SK-N-SH (cell line): ENCODE measurements at regions not wholly inside any gene's neighbourhood (a gene's known extent, or its start where the extent isn't known, plus 50 kb on each side); places are given as distances from the start of the nearest gene placed in this dataset.
A peak's percentile ranks its signal among the peaks of the same experiment; 100 is the strongest.

Experiments
- CTCF ChIA-PET: fragments of 300-600, 350-600 bp; formaldehyde crosslinking; extraction: SDS; loops from one replicate; lab custom pipeline; 2021; lab: Yijun Ruan, JAX
- POLR2A ChIA-PET: fragments of 350-600 bp; sonication (Branson Sonifier 250); formaldehyde crosslinking; extraction: SDS; loops from one replicate; lab custom pipeline; 2020; ENCODE audit warnings: antibody characterized with exemption, inconsistent platforms; lab: Yijun Ruan, JAX
- DNase-seq: peaks from one replicate; pipeline ENCODE4 v3.0.0; 2012
- H2AFZ ChIP-seq: fragments of 200-600 bp; sonication (generic); 2 replicates; pipeline ENCODE4 v1.8.1; 2016; ENCODE audit warnings: antibody characterized with exemption, mild to moderate bottlenecking, low read depth
- H3F3A ChIP-seq: fragments of 200-600 bp; sonication (generic); replicated peaks from 2 replicates; pipeline ENCODE3; 2016; ENCODE audit warnings: antibody characterized with exemption, mild to moderate bottlenecking; ENCODE audit not compliant: insufficient read depth
- H3K27ac ChIP-seq, 2 experiments: fragments of 200-500 bp in 1 of 2; fragments of 200-600 bp in 1 of 2; sonication (Bioruptor generic) in 1 of 2; sonication (generic), shearing (Covaris generic) in 1 of 2; 2 replicates each; pipeline versions ENCODE4 v1.5.1 to v1.6.1; 2014 to 2016; ENCODE audit warnings: low read depth in 2 of 2, inconsistent platforms in 1 of 2, low read length in 1 of 2, mild to moderate bottlenecking in 1 of 2, mixed read lengths in 1 of 2
- H3K27me3 ChIP-seq: fragments of 200-600 bp; sonication (generic), shearing (Covaris generic); 2 replicates; pipeline ENCODE4 v1.6.1; 2016; ENCODE audit warnings: mixed run types; ENCODE audit not compliant: insufficient read depth
- H3K36me3 ChIP-seq, 2 experiments: fragments of 200-500 bp in 1 of 2; fragments of 200-600 bp in 1 of 2; sonication (Bioruptor generic) in 1 of 2; sonication (generic) in 1 of 2; replicated peaks in 1 of 2; 2 replicates each; pipeline versions ENCODE3 to v1.5.1; 2014 to 2016; ENCODE audit warnings: low read length in 1 of 2, mild to moderate bottlenecking in 1 of 2; ENCODE audit not compliant: insufficient read depth in 2 of 2, control insufficient read depth in 1 of 2
- H3K4me1 ChIP-seq, 2 experiments: fragments of 200-500 bp in 1 of 2; fragments of 200-600 bp in 1 of 2; sonication (Bioruptor generic) in 1 of 2; sonication (generic), shearing (Covaris generic) in 1 of 2; 2 replicates each; pipeline versions ENCODE4 v1.5.1 to v1.6.1; 2014 to 2016; ENCODE audit warnings: low read depth in 1 of 2, low read length in 1 of 2, mixed run types in 1 of 2; ENCODE audit not compliant: insufficient read depth in 2 of 2, control insufficient read depth in 1 of 2
- H3K4me2 ChIP-seq: fragments of 200-600 bp; sonication (generic), shearing (Covaris generic); 2 replicates; pipeline ENCODE4 v1.6.1; 2017; ENCODE audit warnings: mixed run types
- H3K4me3 ChIP-seq, 2 experiments: fragments of 200-500 bp in 1 of 2; fragments of 200-600 bp in 1 of 2; sonication (Bioruptor generic) in 1 of 2; sonication (generic), shearing (Covaris generic) in 1 of 2; 2 replicates each; pipeline versions ENCODE4 v1.5.1 to v1.8.1; 2014 to 2016; ENCODE audit warnings: low read depth in 2 of 2, inconsistent platforms in 1 of 2, low read length in 1 of 2, mild to moderate bottlenecking in 1 of 2, mixed read lengths in 1 of 2, moderate library complexity in 1 of 2
- H3K79me2 ChIP-seq: fragments of 200-600 bp; sonication (generic); 2 replicates; pipeline ENCODE4 v1.8.1; 2017; ENCODE audit warnings: mild to moderate bottlenecking; ENCODE audit not compliant: insufficient read depth
- H3K9ac ChIP-seq: fragments of 200-600 bp; sonication (generic); 2 replicates; pipeline ENCODE4 v1.6.1; 2017; ENCODE audit warnings: mixed run types
- H3K9me2 ChIP-seq: fragments of 200-600 bp; sonication (generic); 2 replicates; pipeline ENCODE4 v1.6.1; 2017; ENCODE audit warnings: mixed run types
- H3K9me3 ChIP-seq: fragments of 200-600 bp; sonication (generic); 2 replicates; pipeline ENCODE4 v1.6.1; 2017; ENCODE audit warnings: mixed run types, mild to moderate bottlenecking, moderate library complexity
- H4K20me1 ChIP-seq: fragments of 200-600 bp; sonication (generic); 2 replicates; pipeline ENCODE4 v1.6.1; 2017; ENCODE audit warnings: mild to moderate bottlenecking, mixed run types; ENCODE audit not compliant: insufficient read depth
- FOSL2 ChIP-seq: IDR thresholded peaks from 2 replicates; pipeline ENCODE4 v1.4.0; 2012; ENCODE audit warnings: low read depth, mild to moderate bottlenecking, moderate library complexity, borderline replicate concordance
- GATA2 ChIP-seq: sonication (generic); formaldehyde crosslinking; IDR thresholded peaks from 2 replicates; pipeline ENCODE4 v1.5.0; 2020; ENCODE audit warnings: mild to moderate bottlenecking, missing genetic modification reagents
- MXI1 ChIP-seq: IDR thresholded peaks from 2 replicates; pipeline ENCODE4 v1.6.1; 2012; ENCODE audit warnings: mild to moderate bottlenecking, low read depth, low read length, improper control_type of control experiment
- POLR2AphosphoS5 ChIP-seq: IDR thresholded peaks from 2 replicates; pipeline ENCODE4 v1.6.1; 2012; ENCODE audit warnings: low read depth, low read length
- RCOR1 ChIP-seq: fragments of 150-350 bp; IDR thresholded peaks from 2 replicates; pipeline ENCODE4 v1.6.1; 2017; ENCODE audit warnings: antibody characterized with exemption, low read length
- REST ChIP-seq: IDR thresholded peaks from 2 replicates; pipeline ENCODE4 v1.6.1; 2012; ENCODE audit warnings: mild to moderate bottlenecking, low read depth, low read length, moderate library complexity
- RFX5 ChIP-seq: IDR thresholded peaks from 2 replicates; pipeline ENCODE4 v1.6.1; 2012; ENCODE audit warnings: mild to moderate bottlenecking, improper control_type of control experiment, low read length
- SMC3 ChIP-seq: IDR thresholded peaks from 2 replicates; pipeline ENCODE4 v1.6.1; 2012; ENCODE audit warnings: low read depth, low read length, improper control_type of control experiment
- ZBTB33 ChIP-seq: IDR thresholded peaks from 2 replicates; pipeline ENCODE4 v1.4.0; 2012; ENCODE audit warnings: low read depth, borderline replicate concordance
- WGBS: methylation state at CpG from one replicate; pipeline ENCODE4 v1.1.6; 2017; ENCODE audit warnings: low lambda C conversion rate; 5-methylcytosine and 5-hydroxymethylcytosine counted together
- TF ChIP-seq, protein P1 (sequence below): fragments of 150-350 bp; IDR thresholded peaks from 2 replicates; pipeline ENCODE4 v1.6.1; 2016; ENCODE audit warnings: mild to moderate bottlenecking, low read depth, low read length
- TF ChIP-seq, protein P2 (sequence below): fragments of 200-600 bp; sonication (generic); IDR thresholded peaks from 2 replicates; pipeline ENCODE4 v1.6.1; 2017; ENCODE audit warnings: antibody characterized with exemption, mild to moderate bottlenecking, moderate library complexity
- TF ChIP-seq, protein P3 (sequence below): IDR thresholded peaks from 2 replicates; pipeline ENCODE4 v1.4.0; 2012; ENCODE audit warnings: low read depth

DNA sequence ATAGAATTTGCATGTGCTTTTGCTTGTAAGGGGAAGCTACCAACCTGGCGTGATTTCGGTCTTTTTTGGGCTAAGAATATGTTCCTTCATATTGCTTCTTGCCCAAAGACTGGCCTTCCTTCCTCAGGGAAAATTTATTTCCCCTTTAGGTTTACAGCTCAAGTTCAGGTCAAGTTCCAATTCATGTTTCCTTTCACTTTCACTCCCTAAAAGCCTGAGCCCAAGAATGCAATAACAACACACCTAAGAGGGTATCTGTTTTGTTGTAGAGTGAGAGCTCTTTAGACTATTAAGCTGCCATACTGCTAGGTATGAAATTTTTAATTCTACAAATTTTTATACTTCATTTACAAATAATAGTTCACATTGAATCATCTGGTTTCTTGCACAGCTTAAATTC lies 299.6 kb downstream of the TLL1 start:
- Histone ChIP-seq H3F3A (no peaks in the 10 kb centered on the region), H4K20me1 (no peaks in the 10 kb centered on the region), H3K27me3 (no peaks in the 10 kb centered on the region), H2AFZ (no peak overlapping the region), H3K4me1 (0 out of 4 replicates have a peak, but pooled peaks cover 0 to 5% of the 10 kb centered on the region in 2 experiments), H3K9me2 (no peaks in the 10 kb centered on the region), H3K4me2 (0 out of 2 replicates have a peak overlapping the region, but pooled peaks have one; percentile 12), H3K27ac (no peak overlapping the region), H3K4me3 (no peak overlapping the region), H3K9me3 (no peaks in the 10 kb centered on the region), H3K36me3 (no peaks in the 10 kb centered on the region), H3K9ac (no peak overlapping the region), H3K79me2 (no peaks in the 10 kb centered on the region)
- CTCF ChIA-PET = no interaction called here
- DNase-seq = no peak
- POLR2A ChIA-PET = no interaction called here
- WGBS = 15% methylated on average over 2 of the region's 2 CpGs
- TF ChIP-seq MXI1 = no peak
- TF ChIP-seq GATA2 (CRISPR knock-in tag) = no peak
- TF ChIP-seq, protein P1, sequence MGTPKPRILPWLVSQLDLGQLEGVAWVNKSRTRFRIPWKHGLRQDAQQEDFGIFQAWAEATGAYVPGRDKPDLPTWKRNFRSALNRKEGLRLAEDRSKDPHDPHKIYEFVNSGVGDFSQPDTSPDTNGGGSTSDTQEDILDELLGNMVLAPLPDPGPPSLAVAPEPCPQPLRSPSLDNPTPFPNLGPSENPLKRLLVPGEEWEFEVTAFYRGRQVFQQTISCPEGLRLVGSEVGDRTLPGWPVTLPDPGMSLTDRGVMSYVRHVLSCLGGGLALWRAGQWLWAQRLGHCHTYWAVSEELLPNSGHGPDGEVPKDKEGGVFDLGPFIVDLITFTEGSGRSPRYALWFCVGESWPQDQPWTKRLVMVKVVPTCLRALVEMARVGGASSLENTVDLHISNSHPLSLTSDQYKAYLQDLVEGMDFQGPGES = no peak

DNA sequence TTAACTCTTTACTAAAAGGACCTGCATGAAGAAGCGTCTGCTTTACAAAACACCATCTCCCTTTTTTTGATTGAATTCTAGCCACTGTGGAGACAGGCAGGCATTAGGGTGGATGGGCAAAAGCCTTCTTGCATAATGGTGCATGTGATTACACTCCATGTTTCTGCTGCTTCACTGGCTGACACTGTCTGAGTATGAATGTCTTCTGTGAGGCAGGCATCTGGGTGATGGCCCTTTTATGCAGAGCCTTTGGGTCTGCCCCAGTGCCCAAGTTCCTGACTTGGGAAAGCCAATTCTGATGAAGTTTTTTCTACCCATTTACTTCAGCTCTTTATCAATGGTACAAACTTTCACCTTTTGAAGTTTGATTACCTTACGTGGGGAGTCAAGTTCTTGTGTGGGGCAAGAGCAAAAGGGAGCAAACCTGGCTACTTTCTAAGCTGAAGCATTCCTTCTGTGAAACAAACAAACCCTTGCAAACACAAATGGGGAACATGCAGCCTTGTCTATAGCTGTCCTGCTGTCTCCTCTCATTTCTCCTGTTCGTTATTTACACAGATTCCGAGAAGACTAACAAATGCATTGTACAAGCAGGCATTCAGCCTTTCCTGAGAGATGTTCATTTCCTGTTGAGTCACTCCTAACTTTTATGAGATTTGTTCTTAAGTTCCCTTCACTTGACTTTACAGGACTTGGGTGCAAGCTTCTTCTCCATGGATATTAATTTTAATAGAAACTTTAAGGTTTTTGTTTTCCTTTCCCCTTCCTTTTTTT lies 301.9 kb downstream of the TLL1 start:
- H3K4me3 ChIP-seq = no peak overlapping the region
- H4K20me1 ChIP-seq = no peaks in the 10 kb centered on the region
- H3K9me3 ChIP-seq = no peaks in the 10 kb centered on the region
- H3K36me3 ChIP-seq = no peaks in the 10 kb centered on the region
- TF ChIP-seq ZBTB33 (no peak), RFX5 (no peak), RCOR1 (no peak), REST (no peak), FOSL2 (0 out of 2 replicates have a peak, but pooled peaks have one; percentile 6), SMC3 (no peak), POLR2AphosphoS5 (no peak)
- TF ChIP-seq, protein P2, sequence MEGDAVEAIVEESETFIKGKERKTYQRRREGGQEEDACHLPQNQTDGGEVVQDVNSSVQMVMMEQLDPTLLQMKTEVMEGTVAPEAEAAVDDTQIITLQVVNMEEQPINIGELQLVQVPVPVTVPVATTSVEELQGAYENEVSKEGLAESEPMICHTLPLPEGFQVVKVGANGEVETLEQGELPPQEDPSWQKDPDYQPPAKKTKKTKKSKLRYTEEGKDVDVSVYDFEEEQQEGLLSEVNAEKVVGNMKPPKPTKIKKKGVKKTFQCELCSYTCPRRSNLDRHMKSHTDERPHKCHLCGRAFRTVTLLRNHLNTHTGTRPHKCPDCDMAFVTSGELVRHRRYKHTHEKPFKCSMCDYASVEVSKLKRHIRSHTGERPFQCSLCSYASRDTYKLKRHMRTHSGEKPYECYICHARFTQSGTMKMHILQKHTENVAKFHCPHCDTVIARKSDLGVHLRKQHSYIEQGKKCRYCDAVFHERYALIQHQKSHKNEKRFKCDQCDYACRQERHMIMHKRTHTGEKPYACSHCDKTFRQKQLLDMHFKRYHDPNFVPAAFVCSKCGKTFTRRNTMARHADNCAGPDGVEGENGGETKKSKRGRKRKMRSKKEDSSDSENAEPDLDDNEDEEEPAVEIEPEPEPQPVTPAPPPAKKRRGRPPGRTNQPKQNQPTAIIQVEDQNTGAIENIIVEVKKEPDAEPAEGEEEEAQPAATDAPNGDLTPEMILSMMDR = no peak
- TF ChIP-seq, protein P3, sequence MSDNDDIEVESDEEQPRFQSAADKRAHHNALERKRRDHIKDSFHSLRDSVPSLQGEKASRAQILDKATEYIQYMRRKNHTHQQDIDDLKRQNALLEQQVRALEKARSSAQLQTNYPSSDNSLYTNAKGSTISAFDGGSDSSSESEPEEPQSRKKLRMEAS = no peak
- peak overlapping the region; percentile 7; the same call in 1 of the 2 replicates for H3K4me2 ChIP-seq
- WGBS = 42% methylated on average over 4 of the region's 4 CpGs
- no peaks in the 10 kb centered on the region for H3K79me2 ChIP-seq
- CTCF ChIA-PET = no interaction called here
- peak overlapping the region in 1 of 2 experiments; percentile 23; a peak in 2 of 4 replicates for H3K27ac ChIP-seq
- peak overlapping the region; percentile 77 for H2AFZ ChIP-seq
- no peaks in the 10 kb centered on the region for H3K27me3 ChIP-seq
- no peak overlapping the region for H3K9ac ChIP-seq
- POLR2A ChIA-PET = no interaction called here
- H3F3A ChIP-seq = no peaks in the 10 kb centered on the region
- H3K9me2 ChIP-seq = no peaks in the 10 kb centered on the region
- DNase-seq = no peak
- H3K4me1 ChIP-seq = 0 out of 4 replicates have a peak, but pooled peaks cover 0 to 5% of the 10 kb centered on the region in 2 experiments
